HG03064 (cell line): ENCODE measurements at regions not wholly inside any gene's neighbourhood (a gene's known extent, or its start where the extent isn't known, plus 50 kb on each side); places are given as distances from the start of the nearest gene placed in this dataset.
"Not testable (repeated sequence)": the region's sequence is repeated elsewhere in the genome, so short reads cannot be mapped to it uniquely, and the experiment has no call there.

Experiments
- ATAC-seq: cut with Tn5 transposase; IDR thresholded peaks from one replicate; pipeline ENCODE4 v1.9.1; 2021; ENCODE audit warnings: low read depth; ENCODE audit not compliant: unreplicated experiment

- peak; percentile 100 for ATAC-seq
Observed at GRCh38 chr9:66764799-66765493, 135.6 kb upstream of the ZNF658 start.

- ATAC-seq = not testable (repeated sequence)
Observed at GRCh38 chr9:66765531-66765930, 135.0 kb upstream of the ZNF658 start.

GRCh38 chr9:66771504-66771903, 129.0 kb upstream of the ZNF658 start:
- ATAC-seq = not testable (repeated sequence)

GRCh38 chr9:66774618-66775017, 125.9 kb upstream of the ZNF658 start:
- ATAC-seq = not testable (repeated sequence)

DNA sequence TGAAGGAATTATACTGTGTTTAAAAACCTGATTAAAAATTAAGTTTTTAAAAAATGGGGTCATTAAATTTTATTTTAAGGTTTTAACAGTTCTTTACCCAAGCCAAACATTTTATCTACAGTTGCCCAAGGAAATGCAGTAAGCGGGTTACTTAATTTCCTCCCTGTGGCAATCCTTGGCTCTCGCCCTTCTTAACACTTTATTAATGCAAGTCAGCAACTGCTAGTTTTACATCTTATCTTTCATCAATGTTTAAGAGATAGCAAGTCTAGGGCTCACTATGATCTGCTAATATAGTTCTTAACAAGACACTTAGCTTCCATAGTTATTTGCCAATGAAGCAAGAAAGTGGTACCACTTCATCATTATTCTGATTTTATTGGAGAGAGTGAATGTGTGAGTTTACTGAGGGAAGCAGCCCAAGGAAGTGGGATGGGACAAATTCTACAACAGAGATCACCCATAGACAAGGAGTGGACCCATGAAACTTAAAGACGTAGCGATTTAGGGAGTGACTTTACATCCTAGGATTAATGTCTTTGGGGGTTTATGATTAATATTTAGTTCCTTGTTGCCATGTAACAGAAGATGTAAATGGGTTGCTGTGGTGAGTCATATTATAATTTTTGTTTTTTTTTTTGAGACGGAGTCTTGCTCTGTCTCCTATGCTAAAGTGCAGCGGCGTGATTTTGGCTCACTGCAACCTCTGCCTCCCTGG, 120.4 kb upstream of the ZNF658 start:
- not testable (repeated sequence) for ATAC-seq

- ATAC-seq = not testable (repeated sequence)
Observed at GRCh38 chr9:66781240-66781639, 119.3 kb upstream of the ZNF658 start.

DNA sequence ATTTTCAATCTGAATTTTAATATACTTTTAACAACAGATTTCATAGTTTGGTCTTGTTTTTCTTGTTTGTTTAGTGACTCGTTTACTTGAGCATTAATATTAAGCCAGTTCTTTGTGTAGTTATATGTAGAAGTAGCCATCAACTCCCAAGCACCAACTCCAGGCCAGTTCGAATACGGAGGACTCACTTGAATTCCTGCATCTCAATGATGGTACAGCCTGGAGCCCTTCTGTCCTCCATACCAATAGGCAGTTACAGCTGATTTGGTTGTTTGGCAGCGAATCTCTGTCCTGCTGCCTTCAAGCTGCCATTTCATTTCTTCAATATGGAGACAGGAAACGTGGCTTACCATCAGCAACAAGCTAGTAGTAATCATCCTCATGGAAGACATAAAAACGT, 118.5 kb upstream of the ZNF658 start:
- not testable (repeated sequence) for ATAC-seq

GRCh38 chr9:66785603-66786002, 114.9 kb upstream of the ZNF658 start:
- ATAC-seq = not testable (repeated sequence)

- not testable (repeated sequence) for ATAC-seq
Observed at GRCh38 chr9:66791092-66791750, 109.3 kb upstream of the ZNF658 start.

DNA sequence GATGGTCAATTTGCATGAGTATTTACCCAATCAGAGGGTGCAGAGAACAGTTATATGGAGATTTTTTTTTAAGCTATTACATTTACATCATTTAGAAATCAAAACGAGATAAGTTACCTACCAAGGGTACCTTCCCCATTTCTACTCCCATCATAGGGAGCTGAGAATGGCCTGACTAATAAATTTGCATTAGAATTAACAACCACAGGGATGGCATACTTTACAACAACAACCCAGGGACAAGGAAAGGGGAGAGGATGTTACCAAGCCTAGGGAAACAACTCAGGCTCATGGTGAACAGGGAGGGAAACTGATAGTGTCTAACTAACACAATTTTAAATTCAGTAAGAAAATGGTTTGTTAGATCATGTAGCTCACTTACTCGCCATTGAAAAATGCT, 105.8 kb upstream of the ZNF658 start:
- not testable (repeated sequence) for ATAC-seq

- not testable (repeated sequence) for ATAC-seq
Observed at GRCh38 chr9:66795723-66796503, 104.6 kb upstream of the ZNF658 start.

DNA sequence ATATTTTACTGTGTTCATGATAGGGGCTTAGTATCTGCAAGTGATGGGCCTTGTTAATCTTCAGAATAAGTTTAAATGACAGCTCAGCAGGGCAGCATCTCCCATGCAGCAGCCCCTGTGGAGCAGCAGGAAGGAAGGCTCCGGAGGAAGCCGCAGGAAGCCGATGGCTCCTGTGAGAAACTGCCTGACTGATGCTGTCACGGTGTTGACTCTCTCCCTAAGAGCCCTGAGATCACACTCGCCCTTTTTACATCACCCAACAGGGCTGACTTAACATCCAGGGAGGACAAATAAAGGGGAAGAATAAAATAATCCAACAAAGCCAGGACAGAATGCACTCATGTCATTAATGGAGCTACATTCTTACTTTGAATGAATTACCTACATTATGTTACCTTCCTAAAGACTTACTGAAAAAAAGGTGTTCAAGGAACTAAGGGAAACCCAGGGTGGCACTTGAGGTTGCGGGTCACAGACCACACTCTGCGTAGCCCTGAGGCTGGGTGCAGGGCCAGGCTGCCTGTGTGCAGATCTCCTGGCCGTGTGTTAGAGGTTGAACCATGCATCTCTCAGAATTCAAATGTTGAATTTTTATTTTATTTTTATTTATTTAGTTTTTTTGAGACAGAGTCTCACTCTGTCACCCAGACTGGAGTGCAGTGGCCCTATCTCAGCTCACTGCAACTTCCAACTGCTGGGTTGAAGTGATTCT, 102.5 kb upstream of the ZNF658 start:
- not testable (repeated sequence) for ATAC-seq

DNA sequence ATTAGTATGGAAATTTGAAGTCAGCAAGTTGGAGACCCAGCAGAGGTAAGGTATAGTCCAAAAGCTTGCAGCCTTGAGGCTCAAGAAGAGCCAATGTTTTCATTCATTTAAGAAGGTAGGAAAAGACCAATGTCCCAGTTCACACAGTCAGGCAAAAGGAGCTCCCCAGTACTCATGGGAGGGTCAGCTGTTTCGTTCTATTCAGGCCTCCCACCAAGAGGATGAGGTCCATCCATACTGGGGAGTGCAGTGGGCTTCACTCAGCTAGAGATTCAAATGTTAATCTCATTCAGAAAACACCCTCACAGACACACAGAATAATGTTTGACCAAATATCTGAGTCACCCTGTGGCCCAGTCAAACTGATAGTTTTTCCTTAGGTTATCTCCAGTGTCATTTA, 96.9 kb upstream of the ZNF658 start:
- not testable (repeated sequence) for ATAC-seq

GRCh38 chr9:66810247-66810646, 90.3 kb upstream of the ZNF658 start:
- ATAC-seq = not testable (repeated sequence)

DNA sequence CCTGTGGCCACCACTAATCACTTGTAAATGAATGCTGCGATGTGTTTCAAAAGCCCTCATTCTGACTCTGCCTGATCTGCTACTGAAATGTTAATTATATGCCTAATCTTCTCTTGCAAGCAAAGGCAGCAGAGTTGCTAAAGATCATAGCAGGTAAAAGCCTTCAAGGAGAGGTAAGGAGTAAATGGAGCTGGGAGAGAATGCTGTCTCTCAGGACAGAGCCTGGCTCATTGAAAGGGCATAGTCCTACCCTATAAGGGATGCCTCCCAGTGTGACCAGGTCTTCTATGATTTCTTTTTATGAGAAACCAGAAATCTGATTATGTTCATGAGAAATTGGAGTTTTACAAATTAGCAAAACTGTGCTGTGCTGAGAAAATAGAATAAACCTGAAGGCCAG, 88.2 kb upstream of the ZNF658 start:
- not testable (repeated sequence) for ATAC-seq

DNA sequence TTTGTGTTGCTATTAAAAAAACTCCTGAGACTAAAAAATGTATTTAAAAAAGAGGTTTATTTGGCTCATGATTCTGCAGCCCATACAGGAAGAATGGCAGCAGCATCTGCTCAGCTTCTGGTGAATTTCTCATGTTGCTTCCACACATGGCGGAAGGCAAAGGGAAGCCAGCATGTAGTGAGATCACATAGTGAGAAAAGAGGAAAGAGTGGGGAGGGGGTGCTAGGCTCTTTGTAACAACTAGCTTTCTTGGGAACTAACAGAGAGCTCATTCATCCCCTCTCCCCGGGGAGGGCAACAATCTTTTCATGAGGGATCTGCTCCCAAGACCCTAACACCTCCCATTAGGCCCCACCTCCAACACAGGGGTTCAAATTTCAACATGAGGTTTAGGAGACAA, 87.6 kb upstream of the ZNF658 start:
- ATAC-seq = not testable (repeated sequence)

GRCh38 chr9:66814038-66814437, 86.5 kb upstream of the ZNF658 start:
- not testable (repeated sequence) for ATAC-seq

GRCh38 chr9:66819510-66819909, 81.0 kb upstream of the ZNF658 start:
- ATAC-seq = not testable (repeated sequence)

DNA sequence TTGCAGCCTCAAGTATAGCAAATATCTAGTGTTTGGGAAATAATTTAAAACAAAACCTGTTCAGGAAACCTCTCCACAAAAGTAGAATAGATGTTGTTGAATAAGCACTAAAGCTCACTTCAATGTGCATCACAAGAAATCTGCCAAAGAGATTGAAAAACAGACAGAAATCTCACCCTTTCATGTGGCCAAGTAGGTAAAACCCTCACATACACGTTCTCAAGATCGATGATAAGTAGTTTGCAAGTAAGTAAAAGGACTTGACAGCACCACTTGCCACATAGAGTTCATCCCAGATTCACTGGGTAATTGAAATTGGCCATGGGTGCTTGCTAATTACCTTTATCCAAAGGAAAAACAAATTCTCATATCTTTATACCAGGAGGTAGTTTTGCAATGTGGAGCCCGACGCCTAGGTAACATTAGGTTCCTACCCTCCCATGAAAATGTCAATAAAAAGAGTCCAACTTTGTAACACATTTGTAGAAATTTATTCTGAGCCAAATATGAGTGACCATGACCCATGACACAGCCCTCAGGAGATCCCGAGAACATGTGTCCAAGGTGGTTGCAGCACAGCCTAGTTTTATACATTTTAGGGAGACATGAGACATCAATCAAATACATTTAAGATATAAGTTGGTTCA, 80.4 kb upstream of the ZNF658 start:
- not testable (repeated sequence) for ATAC-seq
